ACHN (cell line): ENCODE measurements at regions not wholly inside any gene's neighbourhood (a gene's known extent, or its start where the extent isn't known, plus 50 kb on each side); places are given as distances from the start of the nearest gene placed in this dataset.

Experiments used
- DNase-seq: peaks from one replicate; pipeline ENCODE4 v3.0.0-alpha.2; 2015
- in situ Hi-C: cut with HindIII; loops from 2 replicates; pipeline ENCODE4 v1.10.0; 2017; ENCODE audit warnings: low sequenced_read_pairs, low pct_ligation_motif_present, low pct_unique_long_range_greater_than_20kb

GRCh38 chr17:72244956-72245355, 124.1 kb downstream of the SOX9 start:
- DNase-seq, result no peak
- in situ Hi-C loops, result no loop called here

DNA sequence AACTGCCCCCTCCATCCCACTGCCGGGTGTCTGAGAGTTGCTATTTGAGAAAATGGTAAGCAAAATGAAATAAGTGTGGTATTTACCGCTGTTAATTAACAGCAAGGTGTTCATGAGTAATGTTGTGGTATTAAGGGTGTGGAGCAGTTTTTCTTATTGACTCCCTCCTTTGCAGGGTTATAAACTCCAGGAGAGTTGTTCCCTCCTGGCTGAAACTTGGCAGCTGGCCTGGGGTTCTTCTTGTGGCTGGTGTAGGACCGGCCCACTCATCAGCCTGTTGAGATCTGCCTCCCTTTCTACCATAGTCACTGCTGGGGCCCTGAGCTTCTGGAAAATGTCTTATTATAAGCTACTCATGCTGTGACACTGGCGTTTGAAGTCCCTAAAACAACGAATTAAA, 128.6 kb downstream of the SOX9 start:
- DNase-seq, result no peak
- in situ Hi-C loops, result no loop called here

- in situ Hi-C loops, result no loop called here
Measured at GRCh38 chr17:72250206-72250605, 129.4 kb downstream of the SOX9 start.

GRCh38 chr17:72253597-72253996, 132.8 kb downstream of the SOX9 start:
- in situ Hi-C loops, result no loop called here

More at GRCh38 chr17:72250206-72250605, 129.4 kb downstream of the SOX9 start:
- DNase-seq, result no peak

DNA sequence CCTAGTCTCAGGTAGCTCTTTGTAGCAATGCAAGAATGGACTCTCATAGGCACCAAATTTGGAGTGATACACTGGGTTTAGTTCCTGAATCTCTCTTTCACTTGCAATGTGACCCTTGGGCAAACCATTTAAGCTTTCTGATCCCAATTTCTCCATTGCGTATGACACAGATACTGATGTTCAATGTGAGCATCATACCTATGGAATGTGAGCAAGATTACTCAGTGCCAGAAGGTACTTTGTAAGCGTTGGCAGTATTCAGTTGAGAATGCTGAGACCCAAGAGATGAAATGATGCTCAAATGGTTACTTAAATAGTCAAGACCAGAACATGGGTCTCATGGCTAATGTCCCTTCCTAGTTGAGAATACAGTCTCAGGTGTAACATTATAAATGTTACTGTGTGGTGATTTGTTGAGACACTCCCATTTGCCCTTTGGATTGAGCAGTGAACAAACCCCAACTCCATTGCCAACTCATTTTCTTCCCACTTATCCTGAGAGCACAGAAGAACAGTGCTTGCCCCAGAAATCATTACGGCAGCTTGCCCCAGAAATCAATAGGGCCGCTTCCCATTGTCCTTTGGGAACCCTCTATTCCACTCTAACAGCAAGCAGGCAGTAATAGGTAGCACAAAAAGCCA, 134.1 kb downstream of the SOX9 start:
- in situ Hi-C loops, result no loop called here
- DNase-seq, result no peak

More at GRCh38 chr17:72253597-72253996, 132.8 kb downstream of the SOX9 start:
- DNase-seq, result no peak

DNA sequence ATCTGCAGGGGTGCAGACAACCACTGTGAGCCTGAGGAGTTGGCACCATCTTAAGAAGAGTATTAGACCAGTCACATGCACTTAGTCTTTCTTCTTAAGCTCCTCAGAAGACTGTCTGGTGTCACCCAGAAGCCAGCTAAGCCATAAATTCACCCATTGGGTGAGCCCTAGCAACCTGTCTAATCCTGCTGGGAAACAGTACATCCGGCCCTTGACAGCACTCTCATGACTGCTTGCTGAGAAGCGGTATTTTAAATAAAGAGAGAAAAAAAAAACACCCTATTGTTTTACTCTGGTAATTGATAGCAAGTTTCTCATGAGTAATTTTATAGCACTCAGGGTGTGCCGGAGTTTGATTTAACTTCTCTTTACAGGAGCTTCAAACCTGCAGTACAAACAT, 134.7 kb downstream of the SOX9 start:
- DNase-seq, result no peak
- in situ Hi-C loops, result no loop called here

DNA sequence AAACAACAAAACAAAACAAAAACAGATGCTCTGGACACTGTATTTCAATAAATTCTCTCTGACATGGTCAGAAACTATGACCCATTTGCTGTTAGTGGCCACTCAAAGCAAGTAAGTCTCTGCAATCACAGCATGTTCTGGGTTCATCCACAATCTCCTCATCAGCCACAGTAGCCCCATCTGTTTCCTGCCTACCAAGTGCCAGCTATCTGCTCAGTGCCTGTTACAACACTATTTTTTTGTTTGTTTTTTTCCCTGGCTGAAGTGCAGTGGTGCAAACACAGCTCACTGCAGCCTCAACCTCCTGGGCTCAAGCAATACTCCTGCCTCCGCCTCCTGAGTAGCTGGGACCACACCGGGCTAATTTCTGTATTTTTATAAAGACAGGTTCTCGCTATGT, 137.9 kb downstream of the SOX9 start:
- in situ Hi-C loops, result no loop called here
- DNase-seq, result no peak

DNA sequence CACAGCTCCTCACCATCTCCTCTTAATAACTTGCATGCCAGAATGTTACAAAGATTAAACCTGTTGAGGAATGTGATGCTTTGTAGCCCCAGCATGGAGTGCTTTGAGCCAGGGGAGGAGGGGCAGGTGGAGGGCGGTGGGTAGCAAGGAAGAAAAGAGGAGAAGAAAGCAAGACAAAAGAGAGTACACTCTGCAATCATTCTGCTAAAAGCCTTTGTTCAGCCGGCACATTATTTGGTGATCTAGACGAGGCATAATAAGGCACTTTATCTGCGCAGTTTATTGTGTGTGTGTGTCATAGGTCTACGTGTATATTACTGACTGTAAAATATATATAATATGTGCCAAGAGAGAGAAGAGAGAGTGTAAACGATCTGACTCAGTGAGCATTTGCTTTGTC, 139.1 kb downstream of the SOX9 start:
- in situ Hi-C loops, result no loop called here

GRCh38 chr17:72262766-72263165, 141.9 kb downstream of the SOX9 start:
- no peak for DNase-seq
- in situ Hi-C loops, result no loop called here

More for the DNA sequence above, 139.1 kb downstream of the SOX9 start:
- DNase-seq, result no peak

DNA sequence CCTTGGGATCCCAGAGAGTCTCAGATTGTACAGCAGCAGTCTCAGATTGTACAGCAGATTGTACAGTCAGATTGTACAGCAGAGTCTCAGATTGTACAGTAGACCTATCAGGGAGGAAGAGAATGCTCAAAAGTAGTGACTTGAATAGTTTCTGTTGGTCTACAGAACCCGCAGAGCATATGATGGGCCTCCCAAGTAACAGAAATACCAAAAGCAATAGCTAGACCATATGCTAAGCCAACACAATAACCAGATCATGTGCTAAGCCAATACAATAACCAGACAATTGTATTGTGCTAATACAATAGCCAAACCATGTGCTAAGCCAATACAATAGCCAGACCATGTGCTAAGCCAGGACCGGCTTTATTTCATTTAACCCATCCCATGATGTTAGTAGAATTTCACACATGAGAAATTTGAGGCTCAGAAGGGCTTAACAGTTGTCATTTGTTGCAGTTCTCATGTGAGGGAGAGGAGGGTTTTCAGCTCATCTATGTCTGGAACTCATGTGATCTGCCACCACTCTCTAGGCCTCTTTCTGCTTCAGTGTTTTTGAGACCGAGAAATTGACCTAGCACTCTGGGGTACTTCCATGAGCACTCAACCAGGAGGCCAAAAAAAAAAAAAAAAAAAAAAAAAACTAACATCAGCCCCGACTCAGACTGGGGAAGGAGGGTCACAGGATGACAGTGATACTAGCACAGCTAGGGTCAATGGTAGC, 144.0 kb downstream of the SOX9 start:
- in situ Hi-C loops, result no loop called here

DNA sequence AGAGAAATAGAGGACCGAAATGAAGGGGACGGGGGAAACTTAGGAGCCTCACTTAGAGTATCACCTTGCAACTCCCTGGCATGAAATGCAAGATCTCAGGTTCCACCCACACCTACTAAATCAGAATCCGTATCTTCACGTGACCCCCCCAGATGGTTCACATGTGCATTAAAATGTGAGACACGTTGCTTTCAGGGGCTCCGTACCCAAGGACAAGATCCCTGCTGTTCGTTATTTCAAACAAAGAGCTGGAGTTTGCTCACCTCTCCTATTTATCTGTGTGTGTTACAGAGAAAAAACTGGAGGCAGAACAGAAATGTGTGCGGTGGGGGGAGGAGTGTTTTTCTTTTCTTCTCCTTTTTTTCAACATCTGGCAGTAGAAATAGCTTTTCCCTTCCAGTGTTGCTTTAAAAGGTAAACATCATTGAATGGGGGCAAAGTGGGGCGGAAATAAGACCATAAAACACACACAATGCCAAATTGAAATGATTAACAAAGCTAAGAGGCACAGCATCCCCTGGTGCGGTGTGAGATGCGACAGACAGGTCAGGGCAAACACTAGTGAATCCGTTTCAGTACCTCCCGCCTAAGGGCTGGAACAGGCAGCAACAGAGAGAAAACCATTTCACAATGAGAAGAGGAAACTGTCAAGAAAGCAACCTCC, 145.4 kb downstream of the SOX9 start:
- DNase-seq, result no peak
- in situ Hi-C loops, result no loop called here

More for the DNA sequence above, 144.0 kb downstream of the SOX9 start:
- DNase-seq, result no peak

DNA sequence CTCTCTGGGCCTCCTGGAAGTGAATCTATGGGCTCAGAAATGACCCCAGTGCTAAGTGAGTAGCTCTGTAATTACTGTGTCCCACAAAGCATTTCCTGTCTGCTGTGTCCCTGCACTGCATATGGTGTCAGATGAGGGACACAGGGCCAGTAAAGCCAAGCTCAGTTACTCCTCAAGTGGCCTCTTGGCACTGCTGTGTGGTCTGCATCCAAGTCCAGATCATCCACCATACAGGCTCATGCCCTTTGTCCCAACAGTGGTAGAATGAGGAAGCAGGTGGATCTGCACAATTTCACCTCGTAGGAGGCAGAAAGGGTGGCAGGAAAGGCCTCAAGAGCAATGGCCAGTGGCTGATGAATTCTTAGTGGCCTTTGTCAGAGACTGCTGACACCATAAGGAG, 146.8 kb downstream of the SOX9 start:
- no peak for DNase-seq
- in situ Hi-C loops, result no loop called here

- in situ Hi-C loops, result no loop called here
- DNase-seq, result no peak
Measured at GRCh38 chr17:72268431-72268830, 147.6 kb downstream of the SOX9 start.

DNA sequence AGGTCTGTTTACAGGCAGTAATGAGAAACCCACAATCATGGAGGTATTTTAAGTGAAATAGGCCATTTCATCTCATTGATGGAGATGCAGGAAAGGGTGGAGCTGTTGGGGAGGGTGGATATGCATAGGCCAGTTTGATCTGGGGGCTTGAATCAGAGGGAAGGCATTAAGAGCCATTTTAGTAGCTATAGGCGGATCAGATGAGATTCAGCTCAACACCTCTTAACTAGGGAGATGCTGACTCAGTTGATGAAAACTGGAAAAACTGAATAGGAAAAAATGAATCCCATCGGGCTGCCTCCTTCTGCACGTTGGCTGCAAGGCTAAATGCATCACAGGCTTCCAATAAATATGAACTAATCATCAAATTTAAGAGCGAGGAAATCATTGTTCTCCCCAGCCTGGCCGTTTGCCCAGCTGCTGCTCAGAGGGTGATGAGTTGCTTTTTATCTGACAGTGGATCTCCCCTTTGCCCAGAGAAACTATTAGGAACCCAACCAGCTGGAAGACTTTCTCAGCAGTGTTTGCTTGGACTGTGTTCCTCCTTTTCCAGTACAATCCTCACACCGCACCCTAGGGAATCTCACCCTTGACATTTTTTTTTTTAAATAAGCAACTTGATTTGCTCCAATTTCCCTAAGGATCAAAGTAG, 149.6 kb downstream of the SOX9 start:
- DNase-seq, result no peak
- in situ Hi-C loops, result no loop called here

DNA sequence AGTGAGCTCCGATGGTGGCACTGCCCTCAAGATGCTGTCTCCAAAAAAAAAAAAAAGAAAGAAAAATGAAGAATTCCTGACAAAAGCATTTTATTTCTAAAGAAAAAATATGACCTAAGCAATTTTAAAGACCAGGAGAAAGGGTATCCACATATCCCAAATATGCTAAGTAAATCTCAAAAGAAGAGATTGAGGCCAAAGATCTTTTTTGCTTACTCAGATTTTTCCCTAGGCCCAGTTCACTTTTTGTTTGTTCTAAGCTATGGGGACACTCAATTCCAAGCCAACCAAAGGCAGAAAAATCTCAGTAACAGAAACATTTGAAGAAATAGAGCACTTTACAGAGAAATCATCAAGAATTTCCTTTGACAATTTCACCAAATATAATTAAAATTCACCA, 150.8 kb downstream of the SOX9 start:
- no peak for DNase-seq
- in situ Hi-C loops, result no loop called here

GRCh38 chr17:72273289-72274056, 152.7 kb downstream of the SOX9 start:
- no peak for DNase-seq
- in situ Hi-C loops, result no loop called here

- in situ Hi-C loops, result no loop called here
- no peak for DNase-seq
Measured at GRCh38 chr17:72274614-72275013, 153.8 kb downstream of the SOX9 start.

DNA sequence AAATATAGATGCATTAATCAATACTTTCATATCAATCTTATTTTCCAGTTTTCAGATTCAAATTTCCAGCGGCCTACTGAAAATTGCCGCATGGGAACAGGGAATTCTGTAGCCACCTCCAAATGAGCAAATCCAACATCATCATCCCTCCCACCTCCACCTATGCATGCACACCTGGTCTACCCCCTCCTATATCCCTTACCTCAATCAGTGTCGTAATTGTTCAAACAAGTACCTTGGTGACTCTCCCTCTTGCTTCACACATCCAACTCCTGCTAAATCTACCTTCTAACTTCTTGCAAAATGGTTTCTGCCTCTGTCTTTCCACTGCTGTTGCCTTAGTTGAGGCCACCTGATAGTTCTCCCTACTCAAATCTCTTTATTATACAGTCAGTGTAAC, 160.1 kb downstream of the SOX9 start:
- in situ Hi-C loops, result no loop called here
- DNase-seq, result no peak
